GM21737 (cell line): ENCODE measurements at regions not wholly inside any gene's neighbourhood (a gene's known extent, or its start where the extent isn't known, plus 50 kb on each side); places are given as distances from the start of the nearest gene placed in this dataset.
"Not testable (repeated sequence)": the region's sequence is repeated elsewhere in the genome, so short reads cannot be mapped to it uniquely, and the experiment has no call there.

Source experiments
- ATAC-seq: cut with Tn5 transposase; IDR thresholded peaks from one replicate; pipeline ENCODE4 v1.9.1; 2021; ENCODE audit warnings: mild to moderate bottlenecking, moderate library complexity; ENCODE audit not compliant: unreplicated experiment

DNA sequence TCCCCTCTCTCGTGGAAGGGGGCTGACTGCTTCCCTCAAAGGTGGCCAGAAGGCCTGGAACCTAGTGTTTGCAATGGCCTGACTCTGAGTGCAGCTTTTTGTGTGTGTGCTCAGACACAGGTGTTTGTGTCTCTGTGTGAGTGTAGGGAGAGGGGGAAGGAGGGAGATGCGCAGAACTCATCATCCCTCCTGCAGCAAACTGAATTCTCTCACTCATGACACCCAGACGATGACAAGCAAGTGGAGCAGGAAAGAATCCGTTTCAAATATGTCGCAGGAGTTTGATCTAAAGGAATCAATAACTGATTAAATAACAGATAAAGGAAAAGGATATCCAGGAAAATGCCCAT, 101.4 kb downstream of the TNFAIP3 start:
- no peak for ATAC-seq

DNA sequence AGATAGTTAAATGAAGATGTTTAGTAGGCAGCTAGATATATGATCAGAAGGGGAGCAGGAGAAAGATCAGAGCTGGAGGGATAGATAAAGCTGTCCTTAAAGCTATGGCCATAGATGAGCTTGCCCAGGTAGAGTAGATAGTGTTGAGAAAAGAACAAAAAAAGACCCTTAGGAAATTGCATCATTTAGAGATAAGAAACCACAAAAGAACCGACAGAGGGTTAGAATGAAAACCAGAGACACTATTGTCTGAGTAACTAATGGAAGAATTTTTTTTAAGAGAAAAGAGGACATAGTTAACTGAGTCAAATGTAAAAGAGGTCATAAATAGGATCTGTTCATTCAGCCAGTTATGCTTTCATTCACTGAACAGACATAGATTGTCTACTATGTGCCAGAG, 101.8 kb downstream of the TNFAIP3 start:
- ATAC-seq: no peak

DNA sequence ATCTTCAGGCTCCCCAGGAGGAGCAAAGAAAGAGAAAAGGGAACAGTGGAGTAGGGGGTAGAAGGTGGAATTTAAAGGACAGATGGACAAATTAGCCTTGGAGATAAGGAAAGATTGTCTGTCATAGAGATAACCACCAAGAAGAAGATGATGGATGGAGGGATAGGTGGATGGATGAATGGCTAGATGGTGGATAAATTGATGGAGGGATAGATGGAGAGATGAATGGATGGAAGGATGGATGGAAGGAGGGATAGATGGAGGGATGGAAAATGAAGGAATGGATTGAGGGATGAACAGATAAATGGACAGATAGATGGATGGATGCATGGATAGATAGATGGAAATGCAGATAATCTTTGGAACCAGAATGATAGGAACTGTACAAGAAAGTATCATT, 102.8 kb downstream of the TNFAIP3 start:
- ATAC-seq: no peak

DNA sequence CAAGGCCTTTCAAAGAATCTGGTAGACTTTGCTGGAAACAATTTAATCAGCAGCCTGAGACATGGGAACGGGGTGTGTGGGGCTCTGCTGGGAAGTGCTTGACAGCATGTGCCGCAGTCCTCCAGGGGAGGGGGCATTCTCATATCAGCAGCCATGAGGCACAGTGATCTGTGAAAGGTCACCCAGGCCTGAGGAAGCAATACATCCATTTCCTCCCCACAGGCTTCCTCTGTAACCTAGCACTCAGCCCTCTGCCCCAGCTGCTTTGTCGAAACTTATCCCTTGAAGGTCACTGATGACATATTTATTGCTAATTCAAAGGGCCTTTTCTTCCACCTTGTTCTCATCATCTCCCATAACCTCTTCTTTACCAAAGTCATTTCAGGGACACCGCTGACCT, 103.3 kb downstream of the TNFAIP3 start:
- peak; percentile 63 for ATAC-seq

DNA sequence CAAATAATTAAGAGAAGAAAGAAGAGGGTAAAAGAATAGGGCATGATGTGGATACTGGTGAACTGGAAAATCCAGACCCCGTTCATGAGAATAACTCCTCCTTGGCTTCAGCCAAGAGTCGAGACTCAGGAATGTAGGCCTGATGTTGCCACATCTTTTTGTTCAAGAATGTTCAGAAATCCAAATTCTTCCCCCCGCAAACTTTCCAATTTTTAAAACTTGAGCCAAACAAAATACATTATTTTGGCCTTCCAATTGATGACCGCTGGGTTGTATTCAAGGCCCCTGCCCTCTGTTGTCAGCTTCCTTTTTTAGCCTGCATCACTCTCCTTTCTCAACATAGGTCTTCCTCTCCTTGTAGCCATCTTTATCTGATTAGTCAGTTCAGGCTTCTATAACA, 106.1 kb downstream of the TNFAIP3 start:
- no peak for ATAC-seq

DNA sequence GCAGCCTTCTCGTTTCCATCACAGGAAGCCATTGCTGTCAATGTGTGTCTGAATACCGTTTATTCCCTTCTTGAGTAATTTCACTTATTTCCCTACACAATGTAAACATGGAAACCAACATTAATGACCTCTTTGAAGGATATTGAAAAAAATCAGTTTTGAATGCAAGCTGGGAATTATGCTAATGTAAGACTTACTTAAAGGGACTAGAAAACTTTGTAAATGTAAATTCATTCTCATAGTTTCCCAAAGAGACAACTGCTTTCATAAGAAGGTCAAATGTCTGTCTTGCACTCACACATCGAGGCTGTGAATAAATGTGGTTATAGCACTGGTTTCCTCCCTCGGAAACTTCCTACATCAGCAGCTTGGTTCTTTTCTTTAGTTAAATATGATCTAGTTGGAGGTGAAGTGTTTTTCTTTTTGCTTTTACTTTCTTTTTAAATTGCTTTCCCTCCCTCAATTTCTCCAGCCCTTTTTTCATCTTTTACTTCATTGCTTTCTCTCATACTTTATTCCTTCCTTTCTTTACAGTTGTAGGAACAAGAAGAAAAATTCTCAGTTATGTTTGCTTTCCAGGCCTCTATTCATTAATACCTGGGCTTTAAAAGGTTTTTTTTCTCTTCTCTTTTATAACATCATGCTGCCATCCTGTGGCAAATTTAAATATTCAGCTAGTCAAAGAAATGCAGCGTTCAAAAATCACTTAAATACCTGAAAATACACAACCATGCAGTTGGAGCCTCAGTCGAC, 108.3 kb downstream of the TNFAIP3 start:
- no peak for ATAC-seq

- ATAC-seq: no peak
Measured at GRCh38 chr6:137976430-137976829, 109.4 kb downstream of the TNFAIP3 start.

GRCh38 chr6:137977206-137977605, 110.1 kb downstream of the TNFAIP3 start:
- no peak for ATAC-seq

GRCh38 chr6:137977814-137978213, 110.8 kb downstream of the TNFAIP3 start:
- ATAC-seq: no peak

GRCh38 chr6:137978252-137978896, 111.3 kb downstream of the TNFAIP3 start:
- no peak for ATAC-seq

DNA sequence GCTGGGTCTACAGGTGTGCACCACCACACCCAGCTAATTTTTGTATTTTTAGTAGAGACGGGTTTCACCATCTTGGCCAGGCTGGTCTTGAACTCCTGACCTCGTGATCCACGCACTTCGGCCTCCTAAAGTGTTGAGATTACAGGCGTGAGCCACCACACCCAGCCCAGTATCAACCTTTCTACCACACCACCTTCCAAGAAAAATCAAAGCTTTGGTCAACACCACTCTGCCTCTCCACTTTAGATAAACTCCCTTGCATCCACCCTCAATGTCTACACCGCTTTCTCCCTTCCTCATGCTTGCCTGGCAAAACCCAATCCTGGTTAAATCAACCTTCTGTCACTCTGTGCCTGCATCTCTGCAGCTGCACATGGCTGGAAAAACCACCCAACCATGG, 112.2 kb downstream of the TNFAIP3 start:
- ATAC-seq: not testable (repeated sequence)

DNA sequence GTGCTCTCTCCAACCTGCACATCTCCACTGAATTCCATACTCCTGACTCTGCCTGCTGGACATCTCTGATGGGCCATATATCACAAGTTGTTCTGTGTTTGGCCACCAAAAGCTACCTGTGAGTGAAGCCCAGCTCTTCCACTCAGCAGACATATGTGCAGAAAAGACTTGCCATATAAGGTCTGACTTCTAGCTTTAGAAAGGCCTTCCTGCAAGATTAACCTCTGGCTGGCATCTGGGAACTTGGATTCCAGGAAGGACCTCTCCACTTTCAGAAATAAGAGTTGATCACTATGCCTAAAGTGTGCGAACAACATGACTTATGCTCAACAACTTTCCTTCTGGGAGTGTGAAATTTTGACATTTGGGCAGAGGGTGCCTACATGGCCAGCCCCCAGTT, 113.7 kb downstream of the TNFAIP3 start:
- ATAC-seq: no peak

GRCh38 chr6:137981758-137982157, 114.7 kb downstream of the TNFAIP3 start:
- no peak for ATAC-seq

DNA sequence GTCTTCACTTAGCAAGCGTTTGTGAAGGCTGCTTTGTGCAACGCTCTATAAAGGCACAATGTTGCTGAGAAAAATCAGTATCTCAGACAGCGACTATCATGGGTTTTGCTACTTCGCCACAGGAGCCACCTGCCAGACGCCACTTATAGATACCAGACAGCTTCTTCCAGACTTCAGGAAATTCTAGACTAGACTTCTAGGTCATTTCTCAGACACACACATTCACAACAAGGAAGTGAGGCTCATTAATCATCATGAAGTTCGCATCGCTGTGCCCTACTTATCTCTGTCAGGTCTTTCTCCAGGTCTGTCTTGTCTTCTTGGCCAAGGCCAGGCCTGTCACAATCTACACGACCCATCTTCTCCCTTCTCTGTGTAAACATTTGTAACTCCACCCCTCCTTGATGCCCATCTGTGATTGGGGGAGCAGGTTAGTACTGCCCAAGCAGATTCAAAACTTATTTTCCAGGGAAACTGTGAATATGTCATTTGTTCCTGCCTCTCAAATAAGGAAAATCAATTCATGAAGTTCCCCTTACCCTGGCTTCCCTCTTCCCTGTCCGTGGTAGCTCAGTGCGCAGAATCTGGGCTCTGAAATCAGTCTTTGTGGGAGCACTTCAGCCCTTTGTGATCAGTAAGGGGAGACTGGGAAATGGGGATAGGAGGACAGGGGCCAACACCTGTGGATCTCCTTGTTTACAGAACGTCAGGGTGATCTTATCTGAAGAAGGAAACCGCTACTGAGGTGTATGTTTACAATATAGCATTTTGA, 115.5 kb downstream of the TNFAIP3 start:
- no peak for ATAC-seq

DNA sequence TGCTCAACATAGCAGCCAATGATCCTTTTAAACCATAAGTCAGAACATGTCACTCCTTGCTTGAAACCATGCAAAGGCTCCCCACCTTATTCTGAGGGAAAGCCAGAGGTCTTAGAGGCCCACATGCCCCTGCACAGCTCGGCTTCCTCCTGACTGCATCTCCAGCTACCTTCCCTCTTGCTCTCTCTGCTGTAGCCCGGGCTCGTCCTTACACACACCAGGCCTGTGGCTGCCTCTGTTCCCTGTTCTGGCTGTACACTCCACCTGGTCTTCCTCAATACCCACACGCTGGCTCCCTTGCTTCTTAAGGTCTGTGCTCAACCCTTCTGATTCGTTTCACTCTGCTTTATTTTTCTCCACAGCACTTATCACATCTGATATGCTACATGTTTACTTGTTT, 116.2 kb downstream of the TNFAIP3 start:
- no peak for ATAC-seq

- no peak for ATAC-seq
Measured at GRCh38 chr6:137989664-137990063, 117.6 kb downstream of the PERP start.

DNA sequence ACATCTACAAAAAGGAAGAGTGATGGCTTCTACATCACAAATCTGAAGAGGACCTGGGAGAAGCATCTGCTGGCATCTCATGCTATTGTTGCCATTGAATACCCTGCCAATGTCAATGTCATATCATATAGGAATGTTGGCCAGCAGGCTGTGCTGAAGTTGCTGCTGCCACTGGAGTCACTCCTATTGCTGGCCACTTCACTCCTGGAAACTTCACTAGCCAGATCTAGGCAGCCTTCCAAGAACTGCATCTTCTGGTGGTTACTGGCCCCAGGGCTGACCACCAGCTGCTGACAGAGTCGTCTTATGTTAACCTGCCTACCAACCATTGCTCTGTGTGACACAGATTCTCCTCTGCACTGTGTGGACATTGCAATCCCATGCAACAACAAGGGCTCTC, 111.8 kb downstream of the PERP start:
- ATAC-seq: no peak

DNA sequence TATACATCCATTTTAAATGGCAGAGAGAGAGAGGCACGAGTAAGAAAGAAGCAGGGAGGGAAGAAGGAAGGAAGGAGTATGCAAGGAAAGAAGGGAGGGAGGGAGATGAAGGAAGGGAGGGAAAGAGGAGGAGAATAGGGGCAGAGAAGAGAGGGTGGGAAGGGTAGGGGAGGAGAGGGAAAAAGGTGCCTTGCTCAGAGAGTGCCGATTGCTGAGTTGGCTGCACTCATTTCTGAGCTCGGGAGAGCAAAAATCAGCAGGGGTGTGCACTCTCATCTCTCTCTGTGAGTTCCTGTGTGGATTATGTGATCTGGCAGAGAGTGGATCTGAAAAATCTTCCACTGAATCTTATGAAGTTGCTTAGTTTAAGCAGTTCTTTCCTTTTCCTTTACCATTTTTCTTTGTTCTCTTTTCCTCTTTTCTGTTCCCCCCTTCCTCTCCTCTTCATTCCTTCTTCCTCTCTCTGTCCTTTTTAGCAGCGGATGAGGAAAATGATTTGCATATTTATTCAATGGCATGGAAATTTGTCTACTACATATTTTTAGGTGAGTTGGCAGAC, 108.7 kb downstream of the PERP start:
- ATAC-seq: no peak

DNA sequence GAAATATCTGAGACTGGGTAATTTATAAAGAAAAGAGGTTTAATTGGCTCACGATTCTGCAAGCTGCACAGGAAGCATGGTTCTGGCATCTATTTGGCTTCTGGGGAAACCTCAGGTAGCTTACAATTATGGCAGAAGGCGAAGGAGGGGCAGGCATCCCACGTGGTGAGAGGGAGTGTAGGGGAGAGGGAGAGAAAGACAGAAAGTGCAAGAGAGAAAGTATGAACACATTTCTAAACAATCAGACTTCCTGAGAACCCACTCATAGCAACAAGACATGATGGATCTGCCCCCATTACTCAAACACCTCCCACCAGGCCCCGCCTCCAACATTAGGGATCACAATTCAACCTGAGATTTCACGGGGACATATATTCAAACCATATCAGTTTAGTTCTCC, 107.4 kb downstream of the PERP start:
- no peak for ATAC-seq

GRCh38 chr6:138000941-138001340, 106.3 kb downstream of the PERP start:
- no peak for ATAC-seq

GRCh38 chr6:138001750-138002349, 105.4 kb downstream of the PERP start:
- ATAC-seq: no peak
